Upper lobe of left lung (tissue), 4 donors: ENCODE measurements at regions not wholly inside any gene's neighbourhood (a gene's known extent, or its start where the extent isn't known, plus 50 kb on each side); places are given as distances from the start of the nearest gene placed in this dataset.

ENCODE experiments used
- CTCF ChIP-seq, 6 experiments: fragments of 450-650 bp in 4 of 6; fragments of 200-600 bp in 2 of 6; sonication (generic) in 2 of 6; IDR thresholded peaks; one replicate each; pipeline ENCODE4 v1.5.1; 2016 to 2019; ENCODE audit warnings: antibody characterized with exemption in 6 of 6
- EP300 ChIP-seq, 4 donors: sonication (generic); formaldehyde crosslinking; IDR thresholded peaks; one replicate each; pipeline ENCODE4 v1.5.1; 2017; ENCODE audit warnings: antibody characterized with exemption in 4 of 4, control low read depth in 2 of 4

- TF ChIP-seq CTCF (IDR thresholded peaks at IDR 0.05) (no peak), EP300 (IDR thresholded peaks at IDR 0.05) (no peak)
These were observed 204.9 kb upstream of the MIR17HG start for GRCh38 chr13:91142572-91142971.
